Hematopoietic multipotent progenitor cell treated with erythropoietin and hydrocortisone succinate and interleukin-3 and kit ligand, for 15 days (in vitro differentiated cells): ENCODE measurements at regions not wholly inside any gene's neighbourhood (a gene's known extent, or its start where the extent isn't known, plus 50 kb on each side); places are given as distances from the start of the nearest gene placed in this dataset.

Source experiments
- DNase-seq: peaks from one replicate; pipeline ENCODE4 v3.0.0-alpha.2; 2015; ENCODE audit warnings: low spot score

DNA sequence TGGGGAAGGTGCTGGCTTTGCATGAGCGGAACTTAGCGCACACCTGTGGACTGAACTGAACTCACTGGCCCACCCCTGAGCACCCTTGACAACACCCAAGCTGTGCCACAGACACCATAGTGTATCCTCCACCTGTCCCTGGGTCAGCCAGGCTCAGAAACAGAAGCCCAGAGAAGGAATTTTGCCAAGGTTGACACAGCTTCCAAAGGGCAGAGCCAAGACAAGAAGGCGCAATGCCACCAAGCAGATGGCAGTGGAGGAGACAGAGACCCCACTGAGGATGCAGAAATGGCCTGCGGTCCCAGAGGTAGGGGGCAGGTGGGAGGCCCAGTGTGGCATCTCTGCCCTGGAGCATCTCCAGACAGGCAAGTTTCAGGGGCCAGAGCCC, 169.0 kb downstream of the ENGASE start:
- DNase-seq, result no peak

DNA sequence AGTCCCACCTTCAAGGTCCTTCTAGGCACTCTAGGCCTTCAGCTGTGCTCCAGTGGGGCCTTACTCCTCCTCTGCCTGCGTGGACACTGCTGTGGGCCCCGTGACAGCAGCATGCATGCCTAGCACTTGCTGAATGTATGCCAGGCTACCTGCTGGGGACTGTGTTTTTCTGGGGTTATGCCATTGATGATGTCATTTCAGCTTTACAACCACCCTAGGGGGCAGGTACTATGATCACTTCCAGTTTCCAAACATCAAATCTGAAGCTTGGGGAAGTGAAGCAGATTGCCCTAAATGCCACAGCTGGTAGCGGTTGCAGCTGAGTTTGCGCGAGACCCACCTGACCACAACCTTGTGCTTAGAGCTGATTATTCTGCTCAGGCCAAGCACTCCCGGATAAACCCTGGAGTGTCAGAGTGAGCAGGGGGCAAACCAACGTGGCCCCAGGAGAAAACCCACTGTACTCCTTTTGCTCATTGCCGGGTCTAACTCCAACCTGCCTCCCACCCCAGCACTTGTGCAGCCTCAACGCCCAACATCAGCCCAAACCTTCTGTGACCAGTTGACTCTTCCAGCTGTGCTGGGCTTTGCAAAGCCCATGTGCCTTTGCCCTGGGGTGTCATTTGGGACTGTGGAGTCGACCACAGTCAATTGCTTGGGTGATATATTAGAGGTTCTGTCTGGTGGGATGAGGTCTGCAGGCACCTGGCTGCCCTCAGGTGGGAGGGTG, 168.4 kb downstream of the ENGASE start:
- no peak for DNase-seq

DNA sequence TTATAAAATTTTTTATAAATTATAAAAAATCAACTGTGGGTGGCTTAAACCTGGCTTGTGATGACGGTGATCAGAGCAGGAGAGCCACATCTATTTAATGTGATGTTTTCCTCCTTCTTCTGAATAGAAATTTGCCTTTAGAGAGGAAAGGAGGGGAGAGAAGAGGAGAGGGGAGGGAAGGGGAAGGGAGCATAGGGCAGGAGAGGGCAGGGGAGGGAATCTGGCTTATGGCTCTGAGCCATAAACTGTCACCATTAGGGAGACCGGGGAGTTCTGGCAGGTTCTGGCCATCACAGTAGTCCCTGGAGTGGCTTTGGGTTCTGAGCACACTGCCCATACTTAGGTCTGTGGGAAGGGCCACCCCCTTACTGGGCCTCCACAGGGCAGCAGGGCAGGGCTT, 167.8 kb downstream of the ENGASE start:
- DNase-seq, result no peak

DNA sequence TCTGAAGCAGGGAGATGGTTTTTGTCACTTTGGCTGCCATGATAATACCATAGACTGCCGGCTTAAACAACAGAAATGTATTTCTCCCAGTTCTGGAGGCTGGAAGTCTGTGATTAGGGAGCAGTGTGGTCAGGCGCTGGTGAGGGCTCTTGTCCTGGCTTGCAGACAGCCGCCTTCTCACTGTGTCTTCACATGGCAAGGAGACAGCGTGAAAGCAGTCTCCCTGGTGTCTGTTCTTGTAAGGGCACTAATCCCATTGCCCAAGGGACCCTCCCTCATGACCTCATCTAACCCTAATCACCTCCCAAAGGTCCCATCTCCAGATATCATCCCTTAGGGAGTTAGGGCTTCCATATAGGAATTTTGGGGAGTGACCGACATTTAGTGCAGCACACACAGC, 167.0 kb downstream of the ENGASE start:
- DNase-seq, result no peak

DNA sequence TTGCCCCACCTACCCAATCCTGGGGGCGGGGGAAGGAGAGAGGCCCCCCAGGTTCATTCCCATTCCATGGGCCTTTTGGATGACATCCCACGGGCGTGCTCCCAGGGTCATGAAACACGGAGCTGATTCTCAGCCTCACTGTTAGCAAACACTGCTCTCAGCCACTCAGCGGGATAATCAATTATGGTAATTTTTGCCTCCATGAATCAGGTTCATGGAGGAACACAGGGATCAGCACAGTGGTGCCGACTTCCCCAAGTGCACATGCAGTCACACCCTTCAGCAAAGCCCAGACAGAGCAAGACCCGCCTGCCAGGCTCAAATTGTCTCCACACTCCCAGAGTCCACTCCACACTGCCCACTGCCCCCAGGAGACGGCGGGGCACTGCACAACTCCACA, 164.6 kb downstream of the ENGASE start:
- no peak for DNase-seq

DNA sequence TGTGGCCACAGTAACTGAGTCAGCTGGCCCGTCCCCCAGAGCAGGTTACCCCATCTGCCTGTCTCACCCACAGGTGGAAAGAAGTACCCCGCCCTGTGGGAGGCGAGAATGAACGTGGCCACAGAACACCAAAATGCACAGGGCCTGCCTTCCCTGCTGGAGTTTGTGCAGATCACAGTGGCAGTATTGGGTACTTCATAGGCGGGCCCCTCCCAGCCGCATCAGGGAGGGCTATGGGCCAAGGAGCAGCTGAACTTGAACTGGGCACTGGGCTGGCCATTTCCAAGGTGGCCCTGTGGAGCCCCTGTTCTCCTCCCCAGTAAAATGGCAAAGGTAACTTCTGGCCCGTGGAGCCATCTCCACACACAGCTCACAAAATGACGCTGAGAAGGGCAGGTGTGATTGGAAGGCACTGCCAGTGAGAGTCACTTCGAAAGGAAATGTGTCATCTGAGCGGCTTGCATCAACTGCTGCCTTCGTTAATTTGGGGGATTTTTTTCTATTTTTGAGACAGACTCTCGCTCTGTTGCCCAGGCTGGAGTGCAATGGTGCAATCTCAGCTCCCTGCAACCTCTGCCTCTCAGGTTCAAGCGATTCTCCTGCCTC, 162.9 kb downstream of the ENGASE start:
- DNase-seq, result no peak

DNA sequence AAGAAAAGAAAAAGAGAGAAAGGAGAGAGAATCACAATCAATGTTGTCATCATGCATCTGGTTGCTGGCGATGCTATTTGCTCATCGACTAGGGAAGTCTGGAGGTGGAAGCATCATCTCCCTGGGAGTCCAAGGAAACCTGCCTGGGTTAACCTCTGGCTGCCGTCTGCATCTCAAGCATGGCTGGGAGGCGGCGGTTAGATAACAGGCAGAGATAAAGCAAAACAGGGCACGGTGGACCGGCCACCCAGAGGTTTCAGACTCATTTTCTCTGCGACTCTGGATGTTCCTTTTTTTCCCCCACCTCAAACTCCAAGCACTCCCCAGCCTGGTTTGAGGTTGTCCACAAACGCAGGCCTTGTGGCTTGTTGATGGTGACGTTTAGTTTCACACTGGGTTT, 161.2 kb downstream of the ENGASE start:
- no peak for DNase-seq

DNA sequence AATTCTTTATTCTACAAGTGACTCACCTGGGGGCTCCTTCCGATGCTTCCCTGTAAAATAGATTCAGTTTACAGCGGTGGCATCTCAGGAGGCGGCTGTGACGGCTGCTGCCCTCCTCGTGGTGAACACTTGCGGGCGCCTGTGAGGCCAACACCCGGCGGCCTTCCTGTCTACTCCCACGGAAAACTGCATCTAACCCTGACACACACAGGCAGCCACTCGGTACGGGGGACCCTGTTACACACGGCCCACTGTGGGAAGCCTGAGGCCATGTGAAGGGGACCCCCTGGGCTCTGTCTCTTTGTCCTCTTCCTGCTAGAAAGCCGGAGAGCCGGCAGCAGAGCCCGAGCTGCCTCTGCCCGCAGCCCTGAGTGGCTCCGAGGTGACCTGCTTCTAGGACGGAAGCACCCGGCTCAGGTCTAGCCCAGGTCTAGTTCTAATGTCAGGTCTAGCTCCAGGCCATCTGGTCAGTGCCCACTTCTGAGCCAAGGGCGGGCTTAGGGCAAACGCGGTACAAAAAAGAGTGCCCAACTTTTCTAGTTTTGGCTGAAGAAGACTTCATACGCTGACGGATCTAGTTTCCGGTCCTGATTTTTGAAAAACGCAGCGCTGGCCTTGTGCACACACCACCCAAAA, 159.4 kb downstream of the ENGASE start:
- no peak for DNase-seq

DNA sequence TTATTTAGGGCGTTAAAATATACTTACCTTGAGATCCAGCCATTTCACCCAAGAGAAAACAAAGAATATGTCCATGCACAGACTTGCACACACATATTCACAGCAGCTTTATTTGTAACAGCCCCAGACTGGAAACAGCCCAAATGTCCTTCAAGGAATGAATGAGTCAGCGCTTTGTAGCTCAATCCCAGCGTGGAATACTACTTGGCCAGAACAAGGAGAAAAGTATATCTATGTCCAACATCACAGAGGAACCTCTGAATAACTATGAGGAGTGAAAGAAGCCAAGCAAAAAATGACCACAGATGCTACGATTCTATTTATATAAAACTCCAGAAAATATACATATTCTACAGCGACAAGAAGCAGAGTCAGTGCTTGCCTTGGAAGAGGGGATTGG, 158.3 kb downstream of the ENGASE start:
- DNase-seq, result no peak

DNA sequence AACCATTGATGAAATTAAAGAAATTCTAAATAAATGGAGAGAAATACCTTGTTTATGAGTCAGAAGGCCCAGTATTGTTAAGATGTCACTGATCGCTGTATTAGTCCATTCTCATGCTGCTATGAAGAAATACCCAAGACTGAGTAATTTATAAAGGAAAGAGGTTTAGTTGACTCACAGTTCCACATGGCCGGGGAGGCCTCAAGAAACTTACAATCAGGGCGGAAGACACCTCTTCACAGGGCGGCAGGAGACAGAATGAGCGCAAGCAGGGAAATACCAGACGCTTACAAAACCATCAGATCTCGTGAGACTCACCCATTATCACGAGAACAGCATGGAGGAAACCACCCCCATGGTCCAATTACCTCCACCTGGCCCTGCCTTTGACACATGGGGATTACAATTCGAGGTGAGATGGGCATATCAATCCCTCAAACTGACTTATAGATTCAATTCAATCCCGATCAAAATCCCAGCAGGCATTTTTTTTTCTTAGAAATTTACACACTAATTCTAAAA, 157.2 kb downstream of the ENGASE start:
- no peak for DNase-seq

DNA sequence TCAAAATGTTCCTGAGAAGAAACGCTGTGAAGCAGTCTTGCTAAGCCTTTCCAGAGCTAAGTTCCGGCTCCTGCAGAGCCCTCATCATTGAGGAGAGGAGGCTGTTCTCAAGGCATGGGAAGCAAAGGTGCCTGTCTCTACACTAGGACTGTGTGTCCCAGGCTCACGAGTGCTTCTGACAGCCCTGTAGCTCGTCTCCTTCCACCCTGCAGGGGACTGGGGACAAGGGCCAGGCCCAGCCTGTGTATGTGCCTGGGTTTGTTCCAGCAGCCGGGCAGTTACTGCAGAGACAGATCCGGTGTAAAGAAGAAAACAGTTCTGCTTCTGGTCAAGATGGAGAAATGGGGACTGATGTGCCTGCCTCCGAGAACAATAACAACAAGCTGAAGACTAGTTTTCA, 156.0 kb downstream of the ENGASE start:
- no peak for DNase-seq

DNA sequence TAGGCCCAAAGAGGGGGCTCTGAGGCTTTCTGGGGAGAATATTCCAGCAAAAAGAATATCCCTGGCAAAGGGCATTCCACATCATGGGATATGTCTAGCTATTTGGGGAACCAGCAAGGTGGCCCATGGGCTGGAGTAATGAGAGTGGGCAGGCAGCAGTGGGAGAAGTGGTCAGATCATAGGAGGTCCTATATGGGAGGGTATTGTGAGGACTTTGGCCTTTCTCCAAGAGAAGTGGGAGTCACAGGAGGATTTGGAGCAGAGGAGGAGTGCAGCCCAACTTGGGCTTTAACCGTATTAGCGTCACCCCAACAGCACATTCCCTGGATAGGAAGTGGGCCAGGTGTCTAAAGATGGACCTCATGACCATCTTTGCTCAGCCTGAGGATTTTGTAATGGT, 151.4 kb downstream of the ENGASE start:
- no peak for DNase-seq

DNA sequence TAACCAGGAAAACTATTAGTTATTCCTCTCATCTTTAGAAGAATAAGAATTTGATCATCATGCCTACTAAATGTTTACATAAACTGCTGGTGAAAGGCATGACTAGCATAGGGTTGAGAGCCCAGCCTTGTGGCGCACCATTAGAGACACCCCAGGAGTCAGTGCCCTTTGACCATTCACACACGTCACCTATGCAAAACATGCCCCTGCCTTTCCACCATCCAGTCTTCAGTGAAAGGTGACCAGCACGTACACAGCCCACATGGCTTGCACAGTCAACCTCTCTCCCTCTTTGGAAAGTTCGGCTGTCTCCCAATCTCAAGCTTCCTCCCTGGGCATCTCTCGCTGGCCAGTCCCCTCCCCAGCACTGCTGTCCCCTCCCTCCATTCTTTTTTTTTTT, 150.3 kb downstream of the ENGASE start:
- no peak for DNase-seq

DNA sequence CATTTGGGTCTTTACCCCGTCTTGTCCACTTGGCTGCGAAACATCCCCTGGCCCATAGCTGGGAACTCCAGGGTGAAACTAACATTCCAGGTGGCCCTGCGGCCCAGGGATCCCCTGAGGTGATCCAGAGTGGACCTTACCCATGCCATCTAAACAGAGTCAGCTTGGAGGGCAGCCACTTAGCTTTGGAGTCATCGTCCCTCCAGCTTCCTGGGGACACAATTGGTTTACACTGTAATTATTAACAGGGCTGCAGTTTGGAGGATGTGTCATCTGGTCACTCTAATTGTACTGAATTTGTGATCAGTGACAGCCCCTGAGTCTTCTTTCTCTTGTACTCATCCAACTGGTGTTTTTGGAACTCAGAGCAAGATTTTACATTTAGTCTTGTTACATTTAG, 149.9 kb downstream of the ENGASE start:
- DNase-seq, result no peak

DNA sequence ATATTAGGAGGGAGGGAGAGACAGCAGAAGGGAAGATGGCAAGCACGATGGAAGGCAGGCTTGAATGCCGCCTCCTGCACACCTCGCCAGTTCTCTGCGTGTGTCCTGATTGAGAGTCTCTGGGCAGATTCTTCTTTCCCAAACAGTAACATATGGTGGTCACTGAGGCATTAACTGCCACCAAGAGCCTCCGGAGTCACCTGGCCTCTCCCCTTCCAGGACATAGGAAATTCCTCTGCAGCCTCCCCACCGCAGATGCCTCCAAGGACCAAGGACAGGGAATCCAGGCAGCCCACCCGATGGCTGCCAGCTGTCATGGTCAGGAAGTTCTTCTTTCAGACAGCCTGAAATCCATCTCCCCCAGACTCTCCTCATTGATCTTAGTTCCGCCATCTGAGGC, 149.3 kb downstream of the ENGASE start:
- DNase-seq, result no peak

DNA sequence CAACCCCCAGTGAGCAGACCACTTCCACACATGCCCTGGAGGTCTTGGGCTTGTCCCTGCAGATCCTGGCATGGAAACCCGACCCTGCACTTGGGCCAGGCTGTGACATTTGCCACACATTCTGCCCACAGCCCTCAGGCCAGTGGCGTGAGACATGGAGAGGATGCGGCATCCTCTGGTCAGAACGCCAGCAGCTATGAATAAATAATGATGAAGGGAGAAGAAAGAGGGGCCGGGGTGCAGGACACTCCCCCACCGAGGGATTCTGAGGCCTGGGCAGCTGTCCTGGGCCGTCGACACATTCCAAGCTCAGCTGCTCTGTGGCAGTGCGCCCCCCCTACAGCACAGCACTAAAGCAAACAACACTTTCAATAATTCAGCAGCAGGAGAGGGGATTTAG, 148.8 kb downstream of the ENGASE start:
- DNase-seq, result no peak

DNA sequence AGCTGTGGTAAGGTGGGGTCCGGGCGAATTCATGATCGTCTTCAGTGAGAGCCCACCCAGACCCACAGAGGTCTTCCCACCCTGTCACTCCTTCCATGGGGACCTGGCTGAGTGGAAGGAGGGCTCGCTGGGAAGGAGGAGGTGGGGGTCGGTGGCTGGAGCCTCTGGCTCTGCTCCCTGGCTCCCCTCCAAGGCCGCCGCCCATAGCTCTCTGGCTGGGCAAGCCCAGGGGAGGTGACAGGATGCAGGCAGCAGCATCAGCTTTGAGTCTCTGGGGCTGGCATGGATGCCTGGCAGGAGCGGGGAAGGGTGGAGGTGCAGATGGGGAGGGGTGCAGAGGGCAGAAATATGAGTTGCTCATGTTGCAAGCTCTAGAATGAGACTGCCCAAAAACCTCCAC, 147.0 kb downstream of the ENGASE start:
- no peak for DNase-seq

DNA sequence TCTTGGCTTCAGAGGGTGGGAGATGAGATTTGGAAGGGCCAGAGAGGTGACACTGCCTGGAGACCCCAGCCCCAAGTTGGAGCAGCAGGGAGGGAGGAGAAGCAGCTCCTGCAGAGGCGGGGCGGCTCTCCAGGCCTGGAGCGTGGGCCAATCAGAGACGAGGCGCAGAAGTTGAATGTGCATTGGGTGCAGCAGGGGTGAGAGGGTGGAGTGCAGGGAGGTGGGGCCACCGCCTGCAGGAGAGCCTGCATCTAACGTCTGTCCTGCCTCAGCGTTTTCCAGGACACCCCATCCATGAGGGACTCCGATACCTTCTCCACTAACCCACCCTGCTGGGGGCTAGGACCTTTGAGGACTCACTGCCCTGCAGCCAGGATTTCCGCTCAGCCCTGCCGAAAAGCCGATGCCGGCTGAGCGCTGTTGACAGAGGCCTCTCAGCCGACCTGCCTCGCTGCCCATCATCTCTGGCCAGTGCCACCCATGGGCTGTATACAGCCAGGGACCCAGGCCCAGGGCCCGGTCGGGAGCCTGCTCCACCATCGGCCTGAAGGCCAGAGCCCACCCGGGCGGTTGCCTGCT, 146.2 kb downstream of the ENGASE start:
- no peak for DNase-seq

DNA sequence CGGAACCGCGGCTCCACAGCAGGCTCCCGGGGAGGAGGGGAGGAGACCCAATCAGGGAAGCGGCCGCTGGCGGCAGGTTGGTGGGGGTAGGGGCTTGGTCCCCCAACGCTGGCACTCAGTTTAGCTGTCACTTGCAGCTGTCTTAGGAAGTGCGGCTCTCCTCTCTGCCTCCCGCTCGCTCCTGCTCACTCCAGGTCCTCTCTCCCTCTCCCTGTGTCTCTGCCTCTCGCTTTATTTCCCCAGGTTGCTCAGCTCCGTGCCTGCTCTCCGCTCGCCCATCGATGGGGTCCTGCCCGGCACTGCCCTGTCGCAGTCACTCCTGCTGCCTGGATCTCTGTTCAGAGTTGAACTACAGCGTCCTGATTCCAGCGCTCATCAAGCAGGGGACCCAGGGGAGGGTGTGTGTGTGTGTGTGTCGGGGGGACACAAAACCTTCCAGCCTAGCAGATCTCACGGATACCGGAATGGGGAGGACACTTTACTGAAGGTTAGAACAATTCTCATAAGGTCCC, 145.6 kb downstream of the ENGASE start:
- no peak for DNase-seq

DNA sequence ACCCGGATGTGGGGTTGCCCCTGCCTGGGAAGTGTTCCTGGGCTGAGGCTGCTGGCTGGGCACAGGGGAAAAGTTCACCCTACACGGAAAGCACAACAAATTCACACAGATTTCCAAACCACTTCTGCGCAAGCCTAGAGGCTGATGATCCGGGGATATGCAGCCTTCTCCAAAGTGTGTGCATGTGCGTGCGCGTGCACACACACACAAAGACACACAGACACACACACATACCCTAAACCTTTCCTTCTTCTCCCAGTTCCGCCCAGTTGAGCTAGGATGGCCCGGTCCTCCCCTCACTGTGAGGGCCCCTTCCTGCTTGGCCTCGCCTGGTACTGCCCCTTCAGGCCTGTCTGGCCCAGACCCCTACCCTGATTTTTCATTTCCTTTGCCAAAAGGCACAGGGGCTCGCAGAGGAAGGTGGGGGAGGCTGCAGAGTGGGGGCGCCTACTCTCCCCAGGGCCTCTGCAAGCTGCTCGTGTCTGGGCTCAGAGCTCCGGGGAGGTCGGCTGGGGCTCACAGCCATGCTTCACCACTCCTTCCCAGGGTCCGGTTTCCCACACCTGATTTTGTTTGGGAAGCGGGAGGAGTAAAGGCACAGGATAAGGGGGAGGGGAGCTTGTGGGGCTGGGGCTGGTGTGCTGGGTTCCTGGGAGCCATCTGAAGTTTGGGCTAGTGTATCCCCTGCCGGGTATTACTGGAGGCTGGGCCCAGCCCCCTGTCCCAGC, 144.7 kb downstream of the ENGASE start:
- DNase-seq, result no peak

DNA sequence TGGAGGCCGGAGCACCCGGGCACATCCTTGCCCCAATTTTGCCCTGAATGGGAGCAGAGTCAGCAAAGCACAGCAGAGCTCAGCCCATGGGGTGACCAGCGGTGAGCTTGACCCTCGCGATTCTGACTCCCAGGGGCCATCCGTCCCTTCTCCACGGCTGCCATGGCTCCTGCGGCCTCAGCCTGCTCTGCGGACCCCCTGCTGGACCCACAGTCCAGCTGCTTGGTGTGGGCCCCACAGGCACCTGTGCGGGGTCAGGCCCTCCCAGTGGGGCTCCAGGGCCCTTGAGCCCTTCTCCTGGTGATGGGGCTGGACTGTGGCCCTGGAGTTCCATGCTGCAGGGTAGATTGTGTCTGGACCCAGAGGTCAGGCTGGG, 144.2 kb downstream of the ENGASE start:
- no peak for DNase-seq

DNA sequence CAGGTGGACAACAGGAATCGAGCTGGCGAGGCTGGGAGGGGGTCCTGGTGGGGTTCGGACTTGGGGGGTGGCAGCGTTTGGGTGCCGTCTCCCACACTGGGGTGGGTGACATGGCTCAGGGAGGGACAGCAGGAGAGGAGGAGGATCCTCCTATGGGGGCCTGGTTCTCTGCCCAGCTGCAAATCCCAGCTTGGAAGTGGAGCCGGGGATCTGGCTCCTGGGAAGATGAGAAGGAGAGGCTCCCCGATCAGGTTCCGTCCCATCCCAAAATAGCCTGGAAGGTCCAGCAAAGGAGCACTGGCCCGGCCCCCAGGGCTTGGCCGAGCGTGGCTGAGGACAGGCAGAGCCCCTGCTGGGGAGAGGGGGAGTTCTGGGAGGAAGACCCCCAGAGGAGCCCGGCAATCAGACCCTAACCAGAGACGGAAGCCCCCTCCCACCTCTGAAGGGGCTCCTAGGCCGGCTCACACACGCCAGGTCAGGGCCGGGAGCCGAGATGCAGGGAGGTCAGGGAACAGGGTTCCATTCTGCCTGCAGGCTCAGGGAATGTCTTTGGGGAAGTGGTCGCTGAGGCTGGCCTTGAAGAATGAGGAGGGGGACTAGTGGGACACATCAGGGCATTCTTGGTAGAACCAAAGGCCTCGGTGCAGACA, 143.7 kb downstream of the ENGASE start:
- no peak for DNase-seq
